H1 (cell line): ENCODE measurements at regions not wholly inside any gene's neighbourhood (a gene's known extent, or its start where the extent isn't known, plus 50 kb on each side); places are given as distances from the start of the nearest gene placed in this dataset.

Source experiments
- CTCF ChIA-PET: fragments of 300-600 bp; sonication (Branson Sonifier 250); formaldehyde crosslinking; loops from one replicate; lab custom pipeline; 2021; ENCODE audit not compliant: partially characterized antibody; lab: Charles Lee
- POLR2A ChIA-PET: fragments of 300-600 bp; sonication (Branson Sonifier 250); formaldehyde crosslinking; loops from one replicate; lab custom pipeline; 2021; ENCODE audit warnings: inconsistent platforms; ENCODE audit not compliant: partially characterized antibody; lab: Charles Lee
- DNase-seq, 2 experiments: peaks; one replicate each; pipeline versions ENCODE4 v3.0.0 to v3.0.0-alpha.2; 2010 to 2022; ENCODE audit warnings: low spot score in 2 of 2, low read depth in 1 of 2, mixed read lengths in 1 of 2
- FAIRE-seq: peaks from 2 replicates; lab custom pipeline; 2011; peaks lifted over from hg19 to GRCh38; lab: Jason Lieb, UNC
- H2AFZ ChIP-seq: 2 replicates; pipeline ENCODE4 v1.8.1; 2012; ENCODE audit warnings: low read length, inconsistent platforms
- H2AK5ac ChIP-seq: 2 replicates; pipeline ENCODE4 v1.6.1; 2013; ENCODE audit warnings: low read depth, low read length
- H2BK120ac ChIP-seq: replicated peaks from 2 replicates; pipeline ENCODE3; 2013; ENCODE audit warnings: low read depth, low read length, inconsistent platforms
- H2BK12ac ChIP-seq: 2 replicates; pipeline ENCODE4 v1.6.1; 2013; ENCODE audit warnings: low read depth, low read length
- H2BK15ac ChIP-seq: 2 replicates; pipeline ENCODE4 v1.6.1; 2013; ENCODE audit warnings: low read length
- H2BK20ac ChIP-seq: 2 replicates; pipeline ENCODE4 v1.6.1; 2013; ENCODE audit warnings: low read length
- H2BK5ac ChIP-seq: 2 replicates; pipeline ENCODE4 v1.6.1; 2013; ENCODE audit warnings: low read depth, low read length
- H3K14ac ChIP-seq: 2 replicates; pipeline ENCODE4 v1.6.1; 2013; ENCODE audit warnings: inconsistent platforms; ENCODE audit not compliant: insufficient read length
- H3K18ac ChIP-seq: 2 replicates; pipeline ENCODE4 v1.6.1; 2013; ENCODE audit warnings: low read length; ENCODE audit errors: extremely low read depth
- H3K23ac ChIP-seq: 2 replicates; pipeline ENCODE4 v1.6.1; 2013; ENCODE audit warnings: inconsistent platforms; ENCODE audit not compliant: insufficient read length
- H3K23me2 ChIP-seq: 2 replicates; pipeline ENCODE4 v1.6.1; 2013; ENCODE audit warnings: low read depth, low read length
- H3K27ac ChIP-seq: 2 replicates; pipeline ENCODE4 v1.6.1; 2011; ENCODE audit warnings: low read depth, low read length, inconsistent platforms
- H3K27me3 ChIP-seq, 4 experiments: replicated peaks in 1 of 4; 1 replicate in 1 of 4; 2 replicates in 3 of 4; pipeline versions ENCODE4 v1.6.1 to v1.8.1; 2011 to 2013; ENCODE audit warnings: low read length in 3 of 4, mild to moderate bottlenecking in 3 of 4, inconsistent platforms in 2 of 4, mixed read lengths in 2 of 4, moderate library complexity in 1 of 4; ENCODE audit not compliant: control insufficient read depth in 3 of 4, insufficient read depth in 3 of 4; ENCODE audit errors: extremely low read depth in 1 of 4
- H3K36me3 ChIP-seq, 4 experiments: 2 replicates each; pipeline versions ENCODE4 v1.6.1 to v1.8.1; 2011 to 2013; ENCODE audit warnings: mild to moderate bottlenecking in 4 of 4, low read length in 3 of 4, moderate library complexity in 2 of 4, control low read depth in 1 of 4, inconsistent platforms in 1 of 4; ENCODE audit not compliant: insufficient read depth in 4 of 4, control insufficient read depth in 2 of 4
- H3K4ac ChIP-seq: replicated peaks from 2 replicates; pipeline ENCODE3; 2013; ENCODE audit warnings: low read length, low read depth, mixed read lengths, inconsistent platforms; ENCODE audit not compliant: insufficient read length
- H3K4me1 ChIP-seq, 4 experiments: replicated peaks in 1 of 4; 1 replicate in 1 of 4; 2 replicates in 3 of 4; pipeline versions ENCODE4 v1.6.1 to v1.8.1; 2011 to 2013; ENCODE audit warnings: low read length in 3 of 4, inconsistent platforms in 2 of 4, mixed read lengths in 1 of 4; ENCODE audit not compliant: insufficient read depth in 4 of 4, control insufficient read depth in 3 of 4
- H3K4me2 ChIP-seq, 2 experiments: 2 replicates each; pipeline versions ENCODE4 v1.6.1 to v1.8.1; 2011 to 2013; ENCODE audit warnings: low read depth in 2 of 2, low read length in 2 of 2, control low read depth in 1 of 2, inconsistent platforms in 1 of 2, mild to moderate bottlenecking in 1 of 2; ENCODE audit not compliant: insufficient read depth in 1 of 2
- H3K4me3 ChIP-seq, 4 experiments: fragments of 200-600, 300-600 bp in 1 of 4; sonication (generic), shearing (Covaris generic), sonication (Bioruptor Twin) in 1 of 4; 2 replicates each; pipeline versions ENCODE4 v1.5.1 to v1.8.1; 2011 to 2016; ENCODE audit warnings: low read length in 4 of 4, low read depth in 3 of 4, control low read depth in 2 of 4, inconsistent platforms in 2 of 4, mild to moderate bottlenecking in 2 of 4, mixed read lengths in 1 of 4, moderate library complexity in 1 of 4; ENCODE audit not compliant: insufficient read depth in 2 of 4; ENCODE audit errors: extremely low read depth in 1 of 4
- H3K56ac ChIP-seq: replicated peaks from 2 replicates; pipeline ENCODE3; 2013; ENCODE audit warnings: low read depth, mild to moderate bottlenecking, mixed read lengths, low read length, inconsistent platforms; ENCODE audit not compliant: insufficient read length
- H3K79me1 ChIP-seq: 2 replicates; pipeline ENCODE4 v1.6.1; 2013; ENCODE audit warnings: low read depth, low read length, control low read depth
- H3K79me2 ChIP-seq, 2 experiments: 2 replicates each; pipeline versions ENCODE4 v1.6.1 to v1.8.1; 2012 to 2013; ENCODE audit warnings: low read length in 2 of 2, mild to moderate bottlenecking in 2 of 2, inconsistent platforms in 1 of 2; ENCODE audit not compliant: insufficient read depth in 2 of 2, control insufficient read depth in 1 of 2
- H3K9ac ChIP-seq, 4 experiments: replicated peaks in 1 of 4; 1 replicate in 1 of 4; 2 replicates in 3 of 4; pipeline versions ENCODE4 v1.6.1 to v1.8.1; 2011 to 2013; ENCODE audit warnings: low read depth in 3 of 4, low read length in 3 of 4, control low read depth in 2 of 4, mild to moderate bottlenecking in 2 of 4, moderate library complexity in 2 of 4, inconsistent platforms in 1 of 4; ENCODE audit errors: extremely low read depth in 1 of 4
- H3K9me3 ChIP-seq, 2 experiments: 2 replicates each; pipeline versions ENCODE4 v1.6.1 to v1.8.1; 2012 to 2013; ENCODE audit warnings: mild to moderate bottlenecking in 2 of 2, moderate library complexity in 2 of 2, control low read depth in 1 of 2, inconsistent platforms in 1 of 2, low read depth in 1 of 2, low read length in 1 of 2, mixed read lengths in 1 of 2; ENCODE audit not compliant: insufficient read depth in 2 of 2
- H4K20me1 ChIP-seq, 2 experiments: replicated peaks in 1 of 2; 2 replicates each; pipeline versions ENCODE3 to v1.8.1; 2011 to 2013; ENCODE audit warnings: inconsistent platforms in 2 of 2, low read length in 2 of 2, mild to moderate bottlenecking in 1 of 2; ENCODE audit not compliant: insufficient read depth in 2 of 2, control insufficient read depth in 1 of 2
- H4K5ac ChIP-seq: 2 replicates; pipeline ENCODE4 v1.6.1; 2013; ENCODE audit warnings: low read length, low read depth, mixed read lengths, inconsistent platforms; ENCODE audit not compliant: insufficient read length
- H4K8ac ChIP-seq: 2 replicates; pipeline ENCODE4 v1.8.0; 2013; ENCODE audit warnings: mild to moderate bottlenecking, moderate library complexity, low read length, inconsistent platforms; ENCODE audit not compliant: insufficient read depth; ENCODE audit errors: extremely low read depth
- H4K91ac ChIP-seq: replicated peaks from 2 replicates; pipeline ENCODE3; 2013; ENCODE audit warnings: low read length, mixed read lengths, inconsistent platforms; ENCODE audit not compliant: insufficient read length
- HDAC2 ChIP-seq, 2 experiments: fragments of 300-600 bp in 1 of 2; sonication (generic) in 1 of 2; IDR thresholded peaks; 2 replicates each; pipeline ENCODE4 v1.6.1; 2011 to 2012; ENCODE audit warnings: low read depth in 2 of 2, low read length in 2 of 2, mild to moderate bottlenecking in 2 of 2, moderate library complexity in 2 of 2, borderline replicate concordance in 1 of 2, inconsistent platforms in 1 of 2
- TBP ChIP-seq: IDR thresholded peaks from 2 replicates; pipeline ENCODE4 v1.6.1; 2011; ENCODE audit warnings: low read depth, low read length, improper control_type of control experiment
- WGBS, 2 experiments: shearing (Covaris generic) in 1 of 2; methylation state at CpG; one replicate each; pipeline versions ENCODE4 v1.1.6 to v1.1.7; 2013 to 2015; ENCODE audit warnings: low lambda C conversion rate in 2 of 2, mixed read lengths in 2 of 2, inconsistent platforms in 1 of 2, low coverage in 1 of 2, missing lambda C conversion rate in 1 of 2; ENCODE audit not compliant: insufficient replicate concordance in 2 of 2, insufficient coverage in 1 of 2, insufficient read length in 1 of 2; ENCODE audit errors: extremely low coverage in 1 of 2, missing lambda C conversion rate in 1 of 2; 5-methylcytosine and 5-hydroxymethylcytosine counted together
- TF ChIP-seq, protein P1 (sequence below): IDR thresholded peaks from 2 replicates; pipeline ENCODE4 v1.6.1; 2012; ENCODE audit warnings: inconsistent platforms

DNA sequence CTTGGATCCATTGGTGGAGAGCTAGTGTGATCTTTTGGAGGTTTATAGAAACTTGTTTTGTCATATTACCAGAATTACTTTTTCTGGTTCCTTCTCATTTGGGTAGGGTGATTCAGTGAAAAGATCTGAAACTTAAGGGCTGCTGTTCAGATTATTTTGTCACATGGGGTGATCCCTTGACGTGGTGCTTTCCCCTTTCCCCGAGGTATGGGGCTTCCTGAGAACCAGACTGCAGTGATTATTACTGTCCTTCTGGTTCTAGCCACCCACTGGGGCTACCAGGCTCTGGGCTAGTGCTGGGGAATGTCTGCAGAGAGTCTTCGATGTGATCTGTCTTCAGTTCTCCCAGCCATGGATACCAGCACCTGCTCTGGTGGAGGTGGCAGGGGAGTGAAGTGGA is 1030.0 kb downstream of the GRM8 start:
- Histone ChIP-seq H3K79me2 (no peaks in the 10 kb centered on the region), H3K14ac (no peak overlapping the region), H2AFZ (no peak overlapping the region), H3K4me2 (no peak overlapping the region), H3K4me1 (no peaks in the 10 kb centered on the region), H3K9ac (no peak overlapping the region), H3K27ac (no peak overlapping the region), H2AK5ac (no peak overlapping the region), H2BK15ac (no peak overlapping the region), H2BK20ac (no peak overlapping the region), H2BK5ac (no peak overlapping the region), H3K27me3 (no peaks in the 10 kb centered on the region), H3K18ac (no peak overlapping the region), H3K56ac (no peak overlapping the region), H3K9me3 (peaks cover 0 to 3% of the 10 kb centered on the region in 2 experiments; a peak in 1 of 4 replicates), H4K91ac (no peak overlapping the region), H3K4ac (no peak overlapping the region), H4K5ac (no peak overlapping the region), H4K20me1 (no peaks in the 10 kb centered on the region), H2BK120ac (no peak overlapping the region), H3K4me3 (no peak overlapping the region), H3K23me2 (no peaks in the 10 kb centered on the region), H3K23ac (no peak overlapping the region), H4K8ac (no peak overlapping the region), H2BK12ac (no peak overlapping the region), H3K79me1 (no peaks in the 10 kb centered on the region), H3K36me3 (no peaks in the 10 kb centered on the region)
- no peak for DNase-seq
- ChIA-PET CTCF (no interaction called here), POLR2A (no interaction called here)
- FAIRE-seq = no peak
- 93% methylated on average over 3 of the region's 3 CpGs; no CpG with 5 or more reads in 1 of the 2 experiments for WGBS, 2 experiments
- TF ChIP-seq TBP (no peak), HDAC2 (IDR thresholded peaks at IDR 0.05; ENCODE audit: borderline replicate concordance in 1 of 2, low read depth in 2 of 2, low read length in 2 of 2) (no peak)
- TF ChIP-seq, protein P1, sequence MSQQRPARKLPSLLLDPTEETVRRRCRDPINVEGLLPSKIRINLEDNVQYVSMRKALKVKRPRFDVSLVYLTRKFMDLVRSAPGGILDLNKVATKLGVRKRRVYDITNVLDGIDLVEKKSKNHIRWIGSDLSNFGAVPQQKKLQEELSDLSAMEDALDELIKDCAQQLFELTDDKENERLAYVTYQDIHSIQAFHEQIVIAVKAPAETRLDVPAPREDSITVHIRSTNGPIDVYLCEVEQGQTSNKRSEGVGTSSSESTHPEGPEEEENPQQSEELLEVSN = no peak
